Sigmoid colon (tissue), 6 donors: ENCODE measurements at regions not wholly inside any gene's neighbourhood (a gene's known extent, or its start where the extent isn't known, plus 50 kb on each side); places are given as distances from the start of the nearest gene placed in this dataset.

ENCODE experiments used
- DNase-seq: peaks from one replicate; pipeline ENCODE4 v3.0.0-alpha.2; 2019
- H3K27ac ChIP-seq, 4 donors: fragments of 200-600 bp; sonication (generic); one replicate each; pipeline ENCODE4 v1.5.1; 2016 to 2019; ENCODE audit warnings: mild to moderate bottlenecking in 1 of 4
- H3K27me3 ChIP-seq, 3 donors: fragments of 200-600 bp; sonication (generic); one replicate each; pipeline ENCODE4 v1.5.1; 2019; ENCODE audit warnings: mild to moderate bottlenecking in 1 of 3
- H3K36me3 ChIP-seq, 4 donors: fragments of 200-600 bp; sonication (generic); one replicate each; pipeline ENCODE4 v1.5.1; 2016 to 2019
- H3K4me1 ChIP-seq, 4 donors: fragments of 200-600 bp; sonication (generic); one replicate each; pipeline ENCODE4 v1.5.1; 2017 to 2019
- H3K4me3 ChIP-seq, 4 donors: fragments of 200-600 bp; sonication (generic); one replicate each; pipeline ENCODE4 v1.5.1; 2017 to 2019; ENCODE audit warnings: mild to moderate bottlenecking in 2 of 4, moderate library complexity in 1 of 4
- H3K9me3 ChIP-seq, 4 donors: fragments of 200-600 bp in 3 of 4; sonication (generic) in 3 of 4; one replicate each; pipeline versions ENCODE4 v1.5.1 to v1.6.1; 2013 to 2019
- EP300 ChIP-seq, 4 donors: sonication (generic); formaldehyde crosslinking; IDR thresholded peaks; one replicate each; pipeline ENCODE4 v1.6.1; 2017; ENCODE audit warnings: antibody characterized with exemption in 4 of 4
- POLR2A ChIP-seq, 2 donors: fragments of 450-650 bp; IDR thresholded peaks; one replicate each; pipeline ENCODE4 v1.6.1; 2016; ENCODE audit warnings: antibody characterized with exemption in 2 of 2, mild to moderate bottlenecking in 2 of 2, moderate library complexity in 2 of 2
- POLR2AphosphoS5 ChIP-seq, 4 donors: sonication (generic); formaldehyde crosslinking; IDR thresholded peaks; one replicate each; pipeline ENCODE4 v1.6.1; 2017; ENCODE audit warnings: antibody characterized with exemption in 4 of 4
- WGBS, 2 donors: extraction: QIAGEN DNeasy Blood & Tissue Kit; methylation state at CpG; one replicate each; pipeline ENCODE4 v1.1.7; 2013; 5-methylcytosine and 5-hydroxymethylcytosine counted together
- intact Hi-C: fragments of 100-400 bp; cut with DNase I; formaldehyde crosslinking; loops from one replicate; pipeline ENCODE4 v1.15.1; 2023
- small RNA-seq, 3 donors: library from RNA; depleted of rRNA; stranded (forward); fragments of <200 nt; gene quantifications; one replicate each; pipeline ENCODE3, GENCODE V24; 2016
- TF ChIP-seq, protein P1 (sequence below), 4 experiments: fragments of 450-650 bp in 3 of 4; fragments of 200-600 bp in 1 of 4; IDR thresholded peaks; one replicate each; pipeline ENCODE4 v1.5.1; 2016 to 2019; ENCODE audit warnings: antibody characterized with exemption in 4 of 4, mild to moderate bottlenecking in 3 of 4, moderate library complexity in 2 of 4
- donor health status: healthy with polysubstance abuse.
- donor health status: healthy.

DNA sequence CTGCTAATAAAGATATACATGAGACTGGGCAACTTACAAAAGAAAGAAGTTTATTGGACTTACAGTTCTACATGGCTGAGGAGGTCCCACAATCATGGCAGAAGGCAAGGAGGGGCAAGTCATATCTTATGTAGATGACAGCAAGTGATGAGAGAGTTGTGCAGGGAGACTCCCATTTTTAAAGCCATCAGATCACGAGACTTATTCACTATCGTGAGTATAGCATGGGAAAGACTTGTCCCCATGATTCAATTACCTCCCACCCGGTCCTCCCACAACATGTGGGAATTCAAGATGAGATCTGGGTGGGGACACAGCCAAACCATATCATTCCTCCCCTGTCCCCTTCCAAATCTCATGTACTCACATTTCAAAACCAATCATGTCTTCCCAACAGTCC, 50.9 kb upstream of the GRID2 start:
- intact Hi-C loops = no loop called here
- H3K27me3 ChIP-seq = no peaks in the 10 kb centered on the region
- 85 to 87% methylated on average over 3 of the region's 3 CpGs for WGBS, 2 donors
- DNase-seq = no peak
- no peaks in the 10 kb centered on the region for H3K36me3 ChIP-seq
- H3K4me1 ChIP-seq = no peaks in the 10 kb centered on the region
- H3K9me3 ChIP-seq = peaks cover 0 to 2% (median 0%) of the 10 kb centered on the region in 4 donors
- H3K4me3 ChIP-seq = no peak overlapping the region
- no peak overlapping the region for H3K27ac ChIP-seq
- TF ChIP-seq, protein P1, sequence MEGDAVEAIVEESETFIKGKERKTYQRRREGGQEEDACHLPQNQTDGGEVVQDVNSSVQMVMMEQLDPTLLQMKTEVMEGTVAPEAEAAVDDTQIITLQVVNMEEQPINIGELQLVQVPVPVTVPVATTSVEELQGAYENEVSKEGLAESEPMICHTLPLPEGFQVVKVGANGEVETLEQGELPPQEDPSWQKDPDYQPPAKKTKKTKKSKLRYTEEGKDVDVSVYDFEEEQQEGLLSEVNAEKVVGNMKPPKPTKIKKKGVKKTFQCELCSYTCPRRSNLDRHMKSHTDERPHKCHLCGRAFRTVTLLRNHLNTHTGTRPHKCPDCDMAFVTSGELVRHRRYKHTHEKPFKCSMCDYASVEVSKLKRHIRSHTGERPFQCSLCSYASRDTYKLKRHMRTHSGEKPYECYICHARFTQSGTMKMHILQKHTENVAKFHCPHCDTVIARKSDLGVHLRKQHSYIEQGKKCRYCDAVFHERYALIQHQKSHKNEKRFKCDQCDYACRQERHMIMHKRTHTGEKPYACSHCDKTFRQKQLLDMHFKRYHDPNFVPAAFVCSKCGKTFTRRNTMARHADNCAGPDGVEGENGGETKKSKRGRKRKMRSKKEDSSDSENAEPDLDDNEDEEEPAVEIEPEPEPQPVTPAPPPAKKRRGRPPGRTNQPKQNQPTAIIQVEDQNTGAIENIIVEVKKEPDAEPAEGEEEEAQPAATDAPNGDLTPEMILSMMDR (IDR thresholded peaks at IDR 0.05) = no peak
- no peak for TF ChIP-seq POLR2A (IDR thresholded peaks at IDR 0.05)
- TF ChIP-seq EP300 (IDR thresholded peaks at IDR 0.05) = no peak
- TF ChIP-seq POLR2AphosphoS5 (IDR thresholded peaks at IDR 0.05) = no peak

DNA sequence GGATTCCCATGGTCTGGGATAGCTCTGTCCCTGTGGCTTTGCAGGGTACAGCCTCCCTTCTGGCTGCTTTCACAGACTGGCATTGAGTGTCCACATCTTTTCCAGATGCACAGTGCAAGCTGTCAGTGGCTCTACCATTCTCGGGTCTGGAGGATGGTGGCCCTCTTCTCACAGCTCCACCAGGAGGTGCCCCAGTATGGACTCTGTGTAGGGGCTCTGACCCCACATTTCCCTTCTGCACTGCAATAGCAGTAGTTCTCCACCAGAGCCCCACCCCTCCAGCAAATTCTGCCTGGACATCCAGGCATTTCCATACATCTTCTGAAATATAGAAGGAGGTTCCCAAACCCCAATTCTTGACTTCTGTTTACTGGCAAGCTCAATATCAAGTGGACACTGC, 50.2 kb upstream of the GRID2 start:
- Histone ChIP-seq H3K36me3 (no peaks in the 10 kb centered on the region), H3K9me3 (no peaks in the 10 kb centered on the region), H3K27ac (no peak overlapping the region), H3K4me3 (no peak overlapping the region), H3K27me3 (no peaks in the 10 kb centered on the region), H3K4me1 (no peaks in the 10 kb centered on the region)
- no peak for DNase-seq
- 90 to 95% methylated on average over 1 of the region's 1 CpG for WGBS, 2 donors
- no peak for TF ChIP-seq POLR2AphosphoS5 (IDR thresholded peaks at IDR 0.05)
- TF ChIP-seq EP300 (IDR thresholded peaks at IDR 0.05) = no peak
- TF ChIP-seq POLR2A (IDR thresholded peaks at IDR 0.05) = no peak
- TF ChIP-seq, protein P1 (IDR thresholded peaks at IDR 0.05) = no peak
- intact Hi-C loops = no loop called here

Small RNA genes in the stretch of these regions (small RNA-seq; reads per million reads assigned to genes)
- 0 reads per million in 3 donors for gene KRT19P6
